ELR (cell line): ENCODE measurements at regions not wholly inside any gene's neighbourhood (a gene's known extent, or its start where the extent isn't known, plus 50 kb on each side); places are given as distances from the start of the nearest gene placed in this dataset.
A peak's percentile ranks its signal among the peaks of the same experiment; 100 is the strongest.

Source experiments
- DNase-seq: peaks from one replicate; pipeline ENCODE4 v3.0.0-alpha.2; 2015; ENCODE audit warnings: low read depth

GRCh38 chr9:515665-516064, 301.0 kb downstream of the DOCK8 start:
- no peak for DNase-seq

GRCh38 chr9:517993-518392, 303.3 kb downstream of the DOCK8 start:
- no peak for DNase-seq

DNA sequence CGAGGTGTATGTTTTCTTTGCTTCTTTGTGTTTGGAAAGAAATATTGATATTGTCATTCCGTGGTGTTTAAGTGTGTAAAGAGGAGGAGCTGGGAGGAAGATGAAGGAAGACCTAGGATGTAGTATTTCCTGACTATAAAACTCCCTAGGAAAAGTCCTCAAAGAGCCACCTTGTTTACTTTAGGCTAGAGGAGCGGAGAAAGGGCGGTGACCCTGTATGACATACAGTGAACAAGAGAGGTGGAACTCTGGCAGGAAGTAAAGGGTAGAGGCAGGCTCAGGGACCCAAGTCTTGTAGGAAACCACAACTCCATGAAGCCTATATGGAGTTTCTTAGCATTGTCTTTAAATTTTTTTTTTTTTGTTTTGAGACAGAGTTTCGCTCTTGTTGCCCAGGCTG, 303.9 kb downstream of the DOCK8 start:
- no peak for DNase-seq

GRCh38 chr9:519579-519978, 304.9 kb downstream of the DOCK8 start:
- no peak for DNase-seq

GRCh38 chr9:520302-520701, 305.6 kb downstream of the DOCK8 start:
- DNase-seq, result no peak

- no peak for DNase-seq
Measured at GRCh38 chr9:522190-522589, 307.5 kb downstream of the DOCK8 start.

DNA sequence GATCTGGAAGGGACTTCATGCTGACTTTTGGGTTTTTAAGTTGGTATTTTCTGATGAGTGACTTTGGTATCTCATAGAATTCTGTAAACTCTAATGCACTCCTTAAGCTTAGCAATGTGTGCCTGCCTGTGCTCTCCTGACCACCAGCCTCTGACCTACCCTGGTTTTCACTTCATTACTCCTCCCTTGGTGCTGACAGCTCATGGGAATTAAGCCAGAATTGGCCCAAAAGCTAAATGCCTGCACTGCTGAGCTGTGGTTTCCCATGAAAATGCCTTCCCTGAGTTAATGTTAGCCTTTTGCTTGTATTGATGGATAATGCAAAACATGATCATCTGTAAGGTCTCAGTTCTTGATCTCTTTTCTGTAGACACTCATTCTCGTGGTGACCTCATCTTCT, 308.0 kb downstream of the DOCK8 start:
- no peak for DNase-seq

GRCh38 chr9:523444-523843, 308.8 kb downstream of the DOCK8 start:
- DNase-seq, result no peak

- DNase-seq, result no peak
Measured at GRCh38 chr9:524008-524407, 309.3 kb downstream of the DOCK8 start.

- DNase-seq, result no peak
Measured at GRCh38 chr9:526904-527591, 312.4 kb downstream of the DOCK8 start.

DNA sequence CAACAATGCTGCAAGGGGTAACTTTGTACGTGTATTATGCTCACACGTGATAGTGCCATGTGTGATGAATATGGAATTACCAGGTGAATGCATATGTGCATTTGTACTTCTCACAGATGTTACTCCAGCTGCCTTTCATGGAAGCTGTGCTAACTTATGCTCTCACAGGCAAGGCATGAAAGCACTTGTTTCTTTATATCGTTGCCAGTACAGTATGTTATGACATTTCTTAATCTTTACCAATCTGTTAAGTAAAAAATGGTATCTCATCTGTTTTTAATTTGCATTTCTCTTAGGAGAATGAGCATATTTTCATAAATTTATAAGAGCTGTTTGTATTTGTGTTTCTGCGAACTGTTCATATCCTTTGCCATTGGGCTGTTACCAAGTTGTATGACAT, 311.8 kb upstream of the DMRT1 start:
- DNase-seq, result no peak

DNA sequence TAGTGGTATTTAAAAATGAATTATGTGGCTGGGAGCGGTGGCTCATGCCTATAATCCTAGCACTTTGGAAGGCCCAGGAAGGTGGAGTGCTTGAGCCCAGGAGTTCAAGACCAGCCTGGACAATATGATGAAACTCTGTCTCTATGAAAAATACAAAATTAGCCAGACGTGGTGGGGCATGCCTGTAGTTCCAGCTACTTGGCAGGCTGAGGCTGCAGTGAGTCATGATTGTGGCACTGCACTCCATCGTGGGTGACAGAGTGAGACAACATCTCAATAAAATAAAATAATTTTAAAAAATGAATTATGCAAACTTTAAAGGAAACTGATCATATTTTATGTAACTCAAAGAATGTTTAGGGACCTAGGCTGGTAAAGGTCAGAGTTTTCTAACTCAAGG, 310.8 kb upstream of the DMRT1 start:
- DNase-seq, result no peak

GRCh38 chr9:532707-533106, 308.8 kb upstream of the DMRT1 start:
- no peak for DNase-seq

DNA sequence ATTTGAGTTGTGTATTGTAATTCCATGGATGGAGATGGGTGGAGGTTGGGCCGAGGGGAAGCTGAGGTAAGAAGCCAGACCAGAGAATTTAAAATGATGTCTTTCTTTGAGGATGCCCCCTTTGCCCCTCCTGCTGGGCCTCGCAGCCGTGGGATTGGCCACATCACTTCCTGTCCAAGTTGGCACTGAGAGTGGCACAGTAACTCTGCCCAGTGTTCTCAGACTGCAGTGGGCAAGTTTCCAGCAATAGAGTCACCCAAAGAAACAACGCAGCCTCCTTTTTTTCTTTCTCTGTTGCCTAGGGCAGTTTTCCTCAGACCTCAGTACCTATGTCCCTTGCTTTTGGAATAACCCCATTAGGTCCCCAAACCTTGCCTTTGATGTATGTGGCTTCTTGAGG, 306.6 kb upstream of the DMRT1 start:
- DNase-seq, result no peak

- DNase-seq, result no peak
Measured at GRCh38 chr9:535356-535755, 306.1 kb upstream of the DMRT1 start.

- DNase-seq, result no peak
Measured at GRCh38 chr9:536597-537511, 304.6 kb upstream of the DMRT1 start.

GRCh38 chr9:543478-543877, 298.0 kb upstream of the DMRT1 start:
- no peak for DNase-seq

DNA sequence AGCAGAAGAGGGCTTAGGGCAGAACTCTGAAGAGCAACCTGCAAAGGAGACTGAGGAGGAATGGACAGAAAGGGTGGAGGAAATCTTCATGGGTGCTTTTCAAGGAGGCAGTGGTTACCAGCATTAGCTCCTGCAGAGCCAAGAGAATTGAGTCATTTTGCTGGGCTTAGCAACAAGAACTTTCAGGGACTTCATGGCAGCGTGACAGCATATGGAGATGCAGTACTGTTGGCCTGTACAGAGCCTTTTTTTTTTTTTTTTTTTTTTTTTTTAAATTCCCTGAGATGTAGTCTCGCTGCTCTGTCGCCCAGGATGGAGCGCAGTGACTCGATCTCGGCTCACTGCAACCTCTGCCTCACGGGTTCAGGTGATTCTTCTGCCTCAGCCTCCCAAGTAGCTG, 296.0 kb upstream of the DMRT1 start:
- DNase-seq, result no peak

DNA sequence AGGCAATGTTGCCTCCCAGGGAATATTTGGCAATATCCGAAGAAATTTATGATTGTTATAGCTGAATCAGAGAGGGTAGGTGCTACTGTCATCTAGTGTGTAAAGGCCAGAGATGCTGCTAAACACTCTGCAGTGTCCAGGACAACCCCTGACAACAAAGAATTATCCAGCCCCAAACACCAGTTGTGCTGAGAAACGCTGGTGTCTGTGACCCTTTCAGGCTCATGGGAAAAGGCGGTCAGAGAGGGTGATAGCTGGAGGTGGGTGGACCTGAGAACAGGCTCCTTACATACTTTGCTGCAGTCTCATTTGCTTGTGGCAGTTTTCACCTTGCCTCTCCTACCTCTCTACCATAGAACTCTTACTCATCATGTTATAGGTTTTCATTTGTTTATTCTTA, 295.3 kb upstream of the DMRT1 start:
- DNase-seq, result no peak

DNA sequence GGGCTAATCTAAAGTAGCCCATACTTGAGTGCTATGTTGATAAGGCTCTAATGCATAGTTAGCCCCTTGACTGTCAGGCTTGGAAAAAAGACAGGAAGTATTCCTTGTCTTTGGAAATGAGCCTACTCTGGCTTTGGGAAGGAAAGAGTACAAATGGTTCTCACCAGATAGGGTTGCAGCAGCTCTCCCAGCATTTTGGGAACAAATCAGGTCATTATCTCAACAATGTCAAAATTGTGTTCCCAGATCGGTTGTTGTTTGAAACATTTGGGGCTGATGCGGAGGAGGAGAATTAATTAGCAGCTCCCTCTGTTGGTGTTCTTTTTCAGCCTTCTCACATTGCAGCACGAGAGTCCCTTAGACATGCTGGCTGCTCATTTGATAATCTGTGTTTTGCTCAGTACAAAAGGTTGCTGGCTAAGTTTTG, 294.7 kb upstream of the DMRT1 start:
- DNase-seq, result peak; percentile 2

- DNase-seq, result no peak
Measured at GRCh38 chr9:547314-547713, 294.2 kb upstream of the DMRT1 start.

DNA sequence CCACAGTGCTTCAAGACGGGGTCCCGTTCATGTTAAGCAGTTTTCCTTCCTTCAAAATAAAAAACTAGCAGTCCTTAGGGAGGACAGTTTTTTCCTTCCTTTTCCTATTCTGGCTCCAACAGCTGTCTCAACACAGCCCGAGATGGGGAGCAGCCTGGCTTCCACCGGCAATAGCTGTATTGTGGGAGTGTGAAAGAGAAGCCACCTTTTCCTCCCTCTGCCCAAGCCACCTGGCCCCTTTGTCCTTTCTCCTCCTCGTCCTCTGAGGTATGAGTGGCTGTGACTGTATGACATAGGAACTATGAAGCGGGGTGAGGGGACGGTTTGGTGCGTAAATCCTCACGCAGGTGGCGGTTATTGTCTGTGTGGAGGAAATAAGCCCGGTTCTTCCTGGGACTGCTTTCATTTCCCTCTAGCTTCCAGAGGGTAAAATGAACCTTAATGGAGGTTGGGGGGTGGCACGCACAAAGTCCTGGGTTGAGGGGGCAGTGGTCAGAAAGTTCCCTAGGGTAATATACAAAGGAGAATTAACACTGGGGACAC, 292.0 kb upstream of the DMRT1 start:
- DNase-seq, result no peak

GRCh38 chr9:550333-550732, 291.2 kb upstream of the DMRT1 start:
- DNase-seq, result no peak
